PFSK-1 (cell line): ENCODE measurements at regions not wholly inside any gene's neighbourhood (a gene's known extent, or its start where the extent isn't known, plus 50 kb on each side); places are given as distances from the start of the nearest gene placed in this dataset.

Experiments
- FOXP2 ChIP-seq: optimal IDR thresholded peaks from 2 replicates; pipeline ENCODE3; 2011; ENCODE audit warnings: borderline replicate concordance, control low read depth, inconsistent platforms; ENCODE audit not compliant: insufficient read depth; ENCODE audit errors: extremely low read length, extremely low read depth
- POLR2AphosphoS5 ChIP-seq: IDR thresholded peaks from 2 replicates; pipeline ENCODE4 v1.6.1; 2012; ENCODE audit warnings: low read depth, mild to moderate bottlenecking, control low read depth, low read length, moderate library complexity
- SIN3A ChIP-seq: IDR thresholded peaks from 2 replicates; pipeline ENCODE4 v1.6.1; 2012; ENCODE audit warnings: mild to moderate bottlenecking, low read length, moderate library complexity, borderline replicate concordance; ENCODE audit not compliant: insufficient read depth
- TAF1 ChIP-seq: IDR thresholded peaks from 2 replicates; pipeline ENCODE4 v1.6.1; 2012; ENCODE audit warnings: low read length, control low read depth, borderline replicate concordance; ENCODE audit not compliant: insufficient read depth
- TF ChIP-seq, protein P1 (sequence below), 2 experiments: IDR thresholded peaks; 2 replicates each; pipeline versions ENCODE4 v1.6.1 to v1.8.0; 2011 to 2012; ENCODE audit warnings: low read depth in 2 of 2, low read length in 2 of 2, control low read depth in 1 of 2, inconsistent platforms in 1 of 2, mild to moderate bottlenecking in 1 of 2, moderate library complexity in 1 of 2; ENCODE audit not compliant: insufficient read depth in 1 of 2

- no peak for TF ChIP-seq SIN3A
- TF ChIP-seq POLR2AphosphoS5, result no peak
- no peak for TF ChIP-seq TAF1
- TF ChIP-seq FOXP2, result no peak
- TF ChIP-seq, protein P1, sequence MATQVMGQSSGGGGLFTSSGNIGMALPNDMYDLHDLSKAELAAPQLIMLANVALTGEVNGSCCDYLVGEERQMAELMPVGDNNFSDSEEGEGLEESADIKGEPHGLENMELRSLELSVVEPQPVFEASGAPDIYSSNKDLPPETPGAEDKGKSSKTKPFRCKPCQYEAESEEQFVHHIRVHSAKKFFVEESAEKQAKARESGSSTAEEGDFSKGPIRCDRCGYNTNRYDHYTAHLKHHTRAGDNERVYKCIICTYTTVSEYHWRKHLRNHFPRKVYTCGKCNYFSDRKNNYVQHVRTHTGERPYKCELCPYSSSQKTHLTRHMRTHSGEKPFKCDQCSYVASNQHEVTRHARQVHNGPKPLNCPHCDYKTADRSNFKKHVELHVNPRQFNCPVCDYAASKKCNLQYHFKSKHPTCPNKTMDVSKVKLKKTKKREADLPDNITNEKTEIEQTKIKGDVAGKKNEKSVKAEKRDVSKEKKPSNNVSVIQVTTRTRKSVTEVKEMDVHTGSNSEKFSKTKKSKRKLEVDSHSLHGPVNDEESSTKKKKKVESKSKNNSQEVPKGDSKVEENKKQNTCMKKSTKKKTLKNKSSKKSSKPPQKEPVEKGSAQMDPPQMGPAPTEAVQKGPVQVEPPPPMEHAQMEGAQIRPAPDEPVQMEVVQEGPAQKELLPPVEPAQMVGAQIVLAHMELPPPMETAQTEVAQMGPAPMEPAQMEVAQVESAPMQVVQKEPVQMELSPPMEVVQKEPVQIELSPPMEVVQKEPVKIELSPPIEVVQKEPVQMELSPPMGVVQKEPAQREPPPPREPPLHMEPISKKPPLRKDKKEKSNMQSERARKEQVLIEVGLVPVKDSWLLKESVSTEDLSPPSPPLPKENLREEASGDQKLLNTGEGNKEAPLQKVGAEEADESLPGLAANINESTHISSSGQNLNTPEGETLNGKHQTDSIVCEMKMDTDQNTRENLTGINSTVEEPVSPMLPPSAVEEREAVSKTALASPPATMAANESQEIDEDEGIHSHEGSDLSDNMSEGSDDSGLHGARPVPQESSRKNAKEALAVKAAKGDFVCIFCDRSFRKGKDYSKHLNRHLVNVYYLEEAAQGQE (IDR thresholded peaks at IDR 0.05; ENCODE audit: insufficient read depth in 1 of 2, low read depth in 2 of 2, low read length in 2 of 2), result no peak
Measured at GRCh38 chr5:133763744-133764143, 151.4 kb upstream of the FSTL4 start.

- TF ChIP-seq FOXP2 (no peak), POLR2AphosphoS5 (no peak), SIN3A (no peak), TAF1 (no peak)
- TF ChIP-seq, protein P1 (IDR thresholded peaks at IDR 0.05; ENCODE audit: insufficient read depth in 1 of 2, low read depth in 2 of 2, low read length in 2 of 2), result no peak
Measured at GRCh38 chr5:133761632-133762031, 149.3 kb upstream of the FSTL4 start.

DNA sequence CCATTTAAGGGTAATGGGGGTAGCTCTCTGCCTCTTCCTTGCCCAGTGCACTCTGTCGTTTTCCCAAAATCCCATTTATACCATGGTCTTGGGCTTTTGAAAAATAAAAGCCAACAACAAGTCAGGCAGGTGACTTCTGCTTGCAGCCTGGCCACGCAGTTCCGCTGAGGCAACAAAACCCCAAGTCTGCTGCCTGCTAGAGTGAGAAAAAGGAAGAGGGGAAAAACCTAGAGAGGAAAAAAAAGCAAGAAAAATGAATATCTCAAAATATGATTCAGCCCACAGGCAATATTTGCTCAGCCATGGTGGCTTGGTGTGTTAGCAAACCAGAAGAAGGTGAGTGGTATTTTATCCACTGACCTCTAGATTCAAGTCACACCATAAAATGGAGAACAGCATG is 148.2 kb upstream of the FSTL4 start:
- TF ChIP-seq SIN3A, result no peak
- TF ChIP-seq POLR2AphosphoS5, result no peak
- TF ChIP-seq, protein P1 (IDR thresholded peaks at IDR 0.05; ENCODE audit: insufficient read depth in 1 of 2, low read depth in 2 of 2, low read length in 2 of 2), result no peak

DNA sequence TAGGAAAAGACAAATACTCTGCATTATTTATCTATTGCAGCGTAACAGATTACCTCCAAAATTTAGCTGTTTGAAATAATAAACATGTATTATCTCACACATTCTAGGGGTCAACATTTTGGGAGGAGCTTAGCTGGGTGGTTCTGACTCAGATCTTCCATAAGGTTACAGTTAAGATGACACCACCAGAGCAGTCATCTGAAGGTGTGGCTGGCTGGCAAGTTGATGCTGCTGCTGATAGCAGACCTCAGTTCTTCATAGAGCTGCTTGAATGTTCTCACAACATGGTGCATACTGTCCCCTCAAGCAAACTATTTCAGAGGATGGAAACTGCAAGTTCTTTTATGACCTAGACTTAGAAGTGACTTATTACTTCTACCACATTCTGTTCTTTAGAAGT is 146.3 kb upstream of the FSTL4 start:
- TF ChIP-seq POLR2AphosphoS5, result no peak

DNA sequence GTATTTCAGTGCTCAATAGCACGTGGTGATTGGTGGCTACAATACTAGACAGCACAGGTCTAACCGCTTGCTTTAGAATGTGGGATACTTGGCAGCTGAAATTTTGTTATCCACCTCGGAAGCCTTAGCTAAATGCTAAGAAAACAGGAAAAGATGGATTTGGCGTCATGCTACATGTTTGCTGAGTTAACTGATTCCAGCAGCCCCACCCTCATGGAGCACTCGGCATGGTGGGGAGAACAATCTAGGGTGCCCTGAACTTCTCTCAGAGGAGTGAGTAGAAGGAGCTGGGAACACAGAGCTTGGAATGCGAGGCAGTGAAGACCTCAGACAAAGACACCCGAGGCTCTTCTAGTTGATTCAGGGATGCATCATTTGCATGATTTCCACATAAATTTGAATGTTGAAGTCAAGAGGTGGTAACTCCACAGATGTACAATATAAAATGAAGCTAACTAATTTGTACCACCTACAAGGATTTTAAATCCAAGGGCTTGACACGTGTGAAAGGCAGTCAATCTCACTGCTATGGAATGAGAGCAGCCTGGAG is 145.1 kb upstream of the FSTL4 start:
- no peak for TF ChIP-seq SIN3A
- no peak for TF ChIP-seq FOXP2
- no peak for TF ChIP-seq TAF1
- TF ChIP-seq, protein P1 (IDR thresholded peaks at IDR 0.05; ENCODE audit: insufficient read depth in 1 of 2, low read depth in 2 of 2, low read length in 2 of 2), result no peak
- no peak for TF ChIP-seq POLR2AphosphoS5
